GM12873 (cell line): ENCODE measurements at regions not wholly inside any gene's neighbourhood (a gene's known extent, or its start where the extent isn't known, plus 50 kb on each side); places are given as distances from the start of the nearest gene placed in this dataset.

Source experiments
- CTCF ChIP-seq: IDR thresholded peaks from 2 replicates; pipeline ENCODE4 v1.5.1; 2012; ENCODE audit warnings: low read depth, mild to moderate bottlenecking, moderate library complexity, low read length, control low read depth; ENCODE audit not compliant: insufficient read depth; ENCODE audit errors: missing control alignments

- TF ChIP-seq CTCF = no peak
These were observed 75.5 kb downstream of the RFLNA start for GRCh38 chr12:124370384-124370783.

GRCh38 chr12:124369827-124370378 is 75.0 kb downstream of the RFLNA start:
- no peak for TF ChIP-seq CTCF

GRCh38 chr12:124369055-124369826 is 74.3 kb downstream of the RFLNA start:
- no peak for TF ChIP-seq CTCF

GRCh38 chr12:124368421-124369032 is 73.6 kb downstream of the RFLNA start:
- TF ChIP-seq CTCF = no peak

GRCh38 chr12:124365726-124366430 is 71.0 kb downstream of the RFLNA start:
- TF ChIP-seq CTCF = no peak
